Trophoblast cell (in vitro differentiated cells and primary cell): ENCODE measurements at regions not wholly inside any gene's neighbourhood (a gene's known extent, or its start where the extent isn't known, plus 50 kb on each side); places are given as distances from the start of the nearest gene placed in this dataset.

ENCODE experiments used
- DNase-seq, 2 donors: peaks; one replicate each; pipeline ENCODE4 v3.0.0-alpha.2; 2016
- H2AFZ ChIP-seq: 2 replicates; pipeline ENCODE4 v1.6.1; 2013; ENCODE audit warnings: low read length, moderate library complexity, mild to moderate bottlenecking; ENCODE audit not compliant: insufficient read depth, poor library complexity
- H2AK5ac ChIP-seq: 2 replicates; pipeline ENCODE4 v1.6.1; 2013; ENCODE audit warnings: mild to moderate bottlenecking, low read length
- H2BK120ac ChIP-seq: 2 replicates; pipeline ENCODE4 v1.6.1; 2013; ENCODE audit warnings: low read length, mild to moderate bottlenecking, moderate library complexity; ENCODE audit not compliant: insufficient read depth, poor library complexity
- H2BK12ac ChIP-seq: 2 replicates; pipeline ENCODE4 v1.6.1; 2013; ENCODE audit warnings: mild to moderate bottlenecking, low read length, moderate library complexity
- H2BK5ac ChIP-seq: 2 replicates; pipeline ENCODE4 v1.6.1; 2013; ENCODE audit warnings: low read length, low read depth, moderate library complexity, mild to moderate bottlenecking; ENCODE audit not compliant: poor library complexity
- H3K14ac ChIP-seq: 2 replicates; pipeline ENCODE4 v1.6.1; 2013; ENCODE audit warnings: mild to moderate bottlenecking, low read length
- H3K18ac ChIP-seq: 2 replicates; pipeline ENCODE4 v1.6.1; 2013; ENCODE audit warnings: mild to moderate bottlenecking, low read length
- H3K23ac ChIP-seq: 2 replicates; pipeline ENCODE4 v1.6.1; 2013; ENCODE audit warnings: low read length
- H3K27ac ChIP-seq: 2 replicates; pipeline ENCODE4 v1.5.1; 2013; ENCODE audit warnings: low read depth, mild to moderate bottlenecking, inconsistent platforms, low read length, moderate library complexity
- H3K27me3 ChIP-seq: 2 replicates; pipeline ENCODE4 v1.6.1; 2013; ENCODE audit warnings: inconsistent platforms, mild to moderate bottlenecking, low read length, moderate library complexity; ENCODE audit not compliant: insufficient read depth
- H3K36me3 ChIP-seq, 2 experiments: 1 replicate in 1 of 2; 2 replicates in 1 of 2; pipeline ENCODE4 v1.6.1; 2013; ENCODE audit warnings: low read length in 2 of 2, mild to moderate bottlenecking in 2 of 2, moderate library complexity in 1 of 2; ENCODE audit not compliant: insufficient read depth in 2 of 2, control insufficient read depth in 1 of 2
- H3K4ac ChIP-seq: 2 replicates; pipeline ENCODE4 v1.6.1; 2013; ENCODE audit warnings: low read depth, mild to moderate bottlenecking, low read length, moderate library complexity
- H3K4me1 ChIP-seq, 2 experiments: 1 replicate in 1 of 2; 2 replicates in 1 of 2; pipeline ENCODE4 v1.6.1; 2013; ENCODE audit warnings: low read length in 2 of 2, mild to moderate bottlenecking in 2 of 2, moderate library complexity in 1 of 2; ENCODE audit not compliant: insufficient read depth in 2 of 2, control insufficient read depth in 1 of 2
- H3K4me2 ChIP-seq: 2 replicates; pipeline ENCODE4 v1.6.1; 2013; ENCODE audit warnings: inconsistent platforms, mild to moderate bottlenecking, low read length, moderate library complexity
- H3K4me3 ChIP-seq: 2 replicates; pipeline ENCODE4 v1.5.1; 2013; ENCODE audit warnings: mild to moderate bottlenecking, low read depth, low read length, inconsistent platforms
- H3K79me1 ChIP-seq: one replicate; pipeline ENCODE4 v1.6.1; 2013; ENCODE audit warnings: low read length
- H3K79me2 ChIP-seq: 2 replicates; pipeline ENCODE4 v1.6.1; 2013; ENCODE audit warnings: low read length, mild to moderate bottlenecking; ENCODE audit not compliant: control insufficient read depth, insufficient read depth, poor library complexity
- H3K9ac ChIP-seq: 2 replicates; pipeline ENCODE4 v1.6.1; 2013; ENCODE audit warnings: mild to moderate bottlenecking, low read length
- H3K9me3 ChIP-seq: 2 replicates; pipeline ENCODE4 v1.6.1; 2013; ENCODE audit warnings: low read depth, mild to moderate bottlenecking, control low read depth, inconsistent platforms, low read length; ENCODE audit not compliant: insufficient read depth
- H4K12ac ChIP-seq: 2 replicates; pipeline ENCODE4 v1.6.1; 2013; ENCODE audit warnings: low read depth, mild to moderate bottlenecking, low read length, moderate library complexity
- H4K8ac ChIP-seq: 2 replicates; pipeline ENCODE4 v1.6.1; 2013; ENCODE audit warnings: low read depth, mild to moderate bottlenecking, low read length, moderate library complexity
- H4K91ac ChIP-seq: one replicate; pipeline ENCODE4 v1.6.1; 2013; ENCODE audit warnings: low read depth, mild to moderate bottlenecking, low read length, moderate library complexity
- WGBS: extraction: QIAGEN DNeasy Blood & Tissue Kit; methylation state at CpG from one replicate; pipeline ENCODE4 v1.1.7; 2013; ENCODE audit warnings: missing lambda C conversion rate; ENCODE audit not compliant: insufficient read length, insufficient coverage; ENCODE audit errors: extremely low coverage; 5-methylcytosine and 5-hydroxymethylcytosine counted together

GRCh38 chr11:45525393-45525792 lies 140.0 kb downstream of the CHST1 start:
- no peaks in the 10 kb centered on the region for H3K79me2 ChIP-seq
- H3K18ac ChIP-seq = no peak overlapping the region
- H3K4ac ChIP-seq = no peak overlapping the region
- H2BK12ac ChIP-seq = no peak overlapping the region
- no peaks in the 10 kb centered on the region for H3K9me3 ChIP-seq
- no peaks in the 10 kb centered on the region for H3K36me3 ChIP-seq
- no peak overlapping the region for H2BK5ac ChIP-seq
- H3K27me3 ChIP-seq = no peaks in the 10 kb centered on the region
- no peak overlapping the region for H4K91ac ChIP-seq
- H3K4me2 ChIP-seq = no peak overlapping the region
- no peak overlapping the region for H4K8ac ChIP-seq
- no peaks in the 10 kb centered on the region for H3K79me1 ChIP-seq
- no peak overlapping the region for H2BK120ac ChIP-seq
- no peaks in the 10 kb centered on the region for H3K4me1 ChIP-seq
- H3K27ac ChIP-seq = no peak overlapping the region
- H3K23ac ChIP-seq = no peak overlapping the region
- no peak overlapping the region for H2AFZ ChIP-seq
- no peak overlapping the region for H3K14ac ChIP-seq
- no peak overlapping the region for H4K12ac ChIP-seq
- WGBS = no CpG with 5 or more reads among the region's 3 CpGs
- no peak overlapping the region for H3K9ac ChIP-seq
- no peak overlapping the region for H2AK5ac ChIP-seq
- no peak overlapping the region for H3K4me3 ChIP-seq
- no peak for DNase-seq

- Histone ChIP-seq H3K18ac (no peak overlapping the region), H3K27ac (no peak overlapping the region), H4K8ac (no peak overlapping the region), H3K79me1 (no peaks in the 10 kb centered on the region), H3K9me3 (no peaks in the 10 kb centered on the region), H3K9ac (no peak overlapping the region), H3K23ac (no peak overlapping the region), H3K36me3 (no peaks in the 10 kb centered on the region), H3K4me1 (no peaks in the 10 kb centered on the region), H4K12ac (no peak overlapping the region), H3K4me2 (no peak overlapping the region), H2BK12ac (no peak overlapping the region), H2AK5ac (no peak overlapping the region), H3K4ac (no peak overlapping the region), H2AFZ (no peak overlapping the region), H3K27me3 (no peaks in the 10 kb centered on the region), H3K14ac (no peak overlapping the region), H2BK5ac (no peak overlapping the region), H3K4me3 (no peak overlapping the region), H4K91ac (no peak overlapping the region), H2BK120ac (no peak overlapping the region), H3K79me2 (no peaks in the 10 kb centered on the region)
- DNase-seq = no peak
- no CpG with 5 or more reads among the region's 5 CpGs for WGBS
Observed at GRCh38 chr11:45523760-45524159, 141.7 kb downstream of the CHST1 start.

- DNase-seq = no peak
- no peaks in the 10 kb centered on the region for H3K36me3 ChIP-seq
- H3K9ac ChIP-seq = no peak overlapping the region
- no peak overlapping the region for H2BK5ac ChIP-seq
- H3K9me3 ChIP-seq = no peaks in the 10 kb centered on the region
- no peak overlapping the region for H4K8ac ChIP-seq
- no peaks in the 10 kb centered on the region for H3K4me1 ChIP-seq
- no peaks in the 10 kb centered on the region for H3K79me2 ChIP-seq
- no peak overlapping the region for H3K27ac ChIP-seq
- no CpG with 5 or more reads among the region's 5 CpGs for WGBS
- H2BK12ac ChIP-seq = no peak overlapping the region
- no peak overlapping the region for H3K18ac ChIP-seq
- H2AK5ac ChIP-seq = no peak overlapping the region
- no peak overlapping the region for H3K23ac ChIP-seq
- H3K14ac ChIP-seq = no peak overlapping the region
- H3K4me2 ChIP-seq = no peak overlapping the region
- H3K4ac ChIP-seq = no peak overlapping the region
- no peaks in the 10 kb centered on the region for H3K27me3 ChIP-seq
- no peak overlapping the region for H4K91ac ChIP-seq
- H2BK120ac ChIP-seq = no peak overlapping the region
- H4K12ac ChIP-seq = no peak overlapping the region
- H3K4me3 ChIP-seq = no peak overlapping the region
- H2AFZ ChIP-seq = no peak overlapping the region
- no peaks in the 10 kb centered on the region for H3K79me1 ChIP-seq
Observed at GRCh38 chr11:45518833-45519535, 146.4 kb downstream of the CHST1 start.

- H2BK5ac ChIP-seq = no peak overlapping the region
- H4K12ac ChIP-seq = no peak overlapping the region
- no peak overlapping the region for H2BK120ac ChIP-seq
- no peak overlapping the region for H3K23ac ChIP-seq
- H3K4ac ChIP-seq = no peak overlapping the region
- H2AK5ac ChIP-seq = no peak overlapping the region
- DNase-seq = no peak
- no peak overlapping the region for H2BK12ac ChIP-seq
- H3K18ac ChIP-seq = no peak overlapping the region
- H3K79me1 ChIP-seq = no peaks in the 10 kb centered on the region
- H3K36me3 ChIP-seq = no peaks in the 10 kb centered on the region
- H3K4me3 ChIP-seq = no peak overlapping the region
- no peak overlapping the region for H3K14ac ChIP-seq
- H3K9ac ChIP-seq = no peak overlapping the region
- no peak overlapping the region for H4K91ac ChIP-seq
- H4K8ac ChIP-seq = no peak overlapping the region
- H3K4me1 ChIP-seq = no peaks in the 10 kb centered on the region
- no peak overlapping the region for H3K4me2 ChIP-seq
- no peaks in the 10 kb centered on the region for H3K27me3 ChIP-seq
- no peaks in the 10 kb centered on the region for H3K9me3 ChIP-seq
- H3K79me2 ChIP-seq = no peaks in the 10 kb centered on the region
- no peak overlapping the region for H2AFZ ChIP-seq
- no CpG with 5 or more reads among the region's 22 CpGs for WGBS
- no peak overlapping the region for H3K27ac ChIP-seq
Observed at GRCh38 chr11:45518141-45518832, 147.1 kb downstream of the CHST1 start.
